ENCODE measurements at regions not wholly inside any gene's neighbourhood (a gene's known extent, or its start where the extent isn't known, plus 50 kb on each side); places are given as distances from the start of the nearest gene placed in this dataset.

- H3K79me2 ChIP-seq (ENCODE audit: control insufficient read depth, low read length): no peaks in the 10 kb centered on the region
- H3K36me3 ChIP-seq (ENCODE audit: control insufficient read depth, low read length): no peaks in the 10 kb centered on the region
- H3K4me3 ChIP-seq (ENCODE audit: low read length): no peak overlapping the region
- no peaks in the 10 kb centered on the region for H3K4me1 ChIP-seq (ENCODE audit: control insufficient read depth, low read length)
- H3K4me2 ChIP-seq (ENCODE audit: low read length): no peak overlapping the region
- H3K9me3 ChIP-seq (ENCODE audit: control insufficient read depth, insufficient read depth, low read length): no peaks in the 10 kb centered on the region
- no peaks in the 10 kb centered on the region for H4K20me1 ChIP-seq (ENCODE audit: control insufficient read depth, insufficient read depth, low read depth, low read length)
- H3K27ac ChIP-seq (ENCODE audit: low read depth, low read length): no peak overlapping the region
- H3K9me2 ChIP-seq (replicated peaks; ENCODE audit: control insufficient read depth, low read length): no peaks in the 10 kb centered on the region
- no peaks in the 10 kb centered on the region for H3F3A ChIP-seq (ENCODE audit: control insufficient read depth, insufficient read depth)
- H3K27me3 ChIP-seq (ENCODE audit: control insufficient read depth, low read length): no peaks in the 10 kb centered on the region
- TF ChIP-seq EZH2phosphoT487 (IDR thresholded peaks at IDR 0.05; ENCODE audit: borderline replicate concordance, low read length): no peak
- TF ChIP-seq, protein P1, sequence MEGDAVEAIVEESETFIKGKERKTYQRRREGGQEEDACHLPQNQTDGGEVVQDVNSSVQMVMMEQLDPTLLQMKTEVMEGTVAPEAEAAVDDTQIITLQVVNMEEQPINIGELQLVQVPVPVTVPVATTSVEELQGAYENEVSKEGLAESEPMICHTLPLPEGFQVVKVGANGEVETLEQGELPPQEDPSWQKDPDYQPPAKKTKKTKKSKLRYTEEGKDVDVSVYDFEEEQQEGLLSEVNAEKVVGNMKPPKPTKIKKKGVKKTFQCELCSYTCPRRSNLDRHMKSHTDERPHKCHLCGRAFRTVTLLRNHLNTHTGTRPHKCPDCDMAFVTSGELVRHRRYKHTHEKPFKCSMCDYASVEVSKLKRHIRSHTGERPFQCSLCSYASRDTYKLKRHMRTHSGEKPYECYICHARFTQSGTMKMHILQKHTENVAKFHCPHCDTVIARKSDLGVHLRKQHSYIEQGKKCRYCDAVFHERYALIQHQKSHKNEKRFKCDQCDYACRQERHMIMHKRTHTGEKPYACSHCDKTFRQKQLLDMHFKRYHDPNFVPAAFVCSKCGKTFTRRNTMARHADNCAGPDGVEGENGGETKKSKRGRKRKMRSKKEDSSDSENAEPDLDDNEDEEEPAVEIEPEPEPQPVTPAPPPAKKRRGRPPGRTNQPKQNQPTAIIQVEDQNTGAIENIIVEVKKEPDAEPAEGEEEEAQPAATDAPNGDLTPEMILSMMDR (IDR thresholded peaks at IDR 0.05; ENCODE audit: low read depth, low read length, poor library complexity, severe bottlenecking): no peak
These were observed 1216.9 kb upstream of the GBE1 start for GRCh38 chr3:82978368-82978767.

DNA sequence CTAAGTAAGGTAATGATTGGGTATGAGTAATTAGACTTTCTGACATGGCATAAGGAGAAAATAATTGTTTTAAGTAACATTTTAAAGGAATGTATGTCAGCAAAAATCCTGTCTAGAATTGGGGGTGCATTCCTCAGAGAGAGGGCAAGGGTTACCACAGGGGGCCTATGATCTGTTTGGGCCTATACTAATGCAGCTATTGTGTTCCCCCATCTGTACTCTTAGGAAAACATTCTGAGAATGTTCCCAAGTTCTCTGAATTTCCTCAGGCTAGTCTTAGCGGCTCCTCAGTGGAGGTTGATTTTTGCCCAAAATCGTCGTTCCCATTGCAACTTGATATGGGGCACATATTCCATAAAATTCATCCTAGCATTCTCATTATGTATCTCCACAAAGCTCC, 1216.4 kb upstream of the GBE1 start:
- no peaks in the 10 kb centered on the region for H3K79me2 ChIP-seq (ENCODE audit: control insufficient read depth, low read length)
- no peaks in the 10 kb centered on the region for H4K20me1 ChIP-seq (ENCODE audit: control insufficient read depth, insufficient read depth, low read depth, low read length)
- H3K9me2 ChIP-seq (replicated peaks; ENCODE audit: control insufficient read depth, low read length): no peaks in the 10 kb centered on the region
- H3K4me1 ChIP-seq (ENCODE audit: control insufficient read depth, low read length): no peaks in the 10 kb centered on the region
- H3K27me3 ChIP-seq (ENCODE audit: control insufficient read depth, low read length): no peaks in the 10 kb centered on the region
- no peak overlapping the region for H3K27ac ChIP-seq (ENCODE audit: low read depth, low read length)
- H3K9me3 ChIP-seq (ENCODE audit: control insufficient read depth, insufficient read depth, low read length): no peaks in the 10 kb centered on the region
- H3K4me3 ChIP-seq (ENCODE audit: low read length): no peak overlapping the region
- no peaks in the 10 kb centered on the region for H3F3A ChIP-seq (ENCODE audit: control insufficient read depth, insufficient read depth)
- TF ChIP-seq EZH2phosphoT487 (IDR thresholded peaks at IDR 0.05; ENCODE audit: borderline replicate concordance, low read length): no peak
- TF ChIP-seq, protein P1 (IDR thresholded peaks at IDR 0.05; ENCODE audit: low read depth, low read length, poor library complexity, severe bottlenecking): no peak
- no peaks in the 10 kb centered on the region for H3K36me3 ChIP-seq (ENCODE audit: control insufficient read depth, low read length)
- H3K4me2 ChIP-seq (ENCODE audit: low read length): no peak overlapping the region

DNA sequence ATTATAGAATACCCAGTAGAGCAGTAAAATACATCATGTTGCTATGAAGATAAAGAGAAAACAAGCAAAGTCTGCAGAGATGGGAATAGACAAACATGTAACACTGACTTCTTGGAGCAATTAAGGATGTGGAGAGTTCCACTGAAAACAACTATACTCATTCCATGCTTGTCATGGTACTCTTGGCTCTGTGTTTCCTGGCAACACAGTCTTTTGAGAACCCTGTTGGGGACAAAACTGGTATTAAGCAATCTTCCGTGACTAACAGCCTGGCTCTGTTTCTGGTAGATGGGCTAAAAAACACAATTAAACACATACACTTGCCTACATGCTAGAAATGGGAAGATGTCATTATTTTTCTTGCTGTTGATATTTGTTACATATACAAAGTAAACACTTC, 1212.3 kb upstream of the GBE1 start:
- H3K9me2 ChIP-seq (replicated peaks; ENCODE audit: control insufficient read depth, low read length): no peaks in the 10 kb centered on the region

More for the DNA sequence above, 1212.3 kb upstream of the GBE1 start:
- Histone ChIP-seq H3K4me1 (ENCODE audit: control insufficient read depth, low read length) (no peaks in the 10 kb centered on the region), H3K9me3 (ENCODE audit: control insufficient read depth, insufficient read depth, low read length) (no peaks in the 10 kb centered on the region), H3K27me3 (ENCODE audit: control insufficient read depth, low read length) (no peaks in the 10 kb centered on the region), H3K4me2 (ENCODE audit: low read length) (no peak overlapping the region), H3K27ac (ENCODE audit: low read depth, low read length) (no peak overlapping the region), H3K4me3 (ENCODE audit: low read length) (no peak overlapping the region), H3F3A (ENCODE audit: control insufficient read depth, insufficient read depth) (no peaks in the 10 kb centered on the region), H4K20me1 (ENCODE audit: control insufficient read depth, insufficient read depth, low read depth, low read length) (no peaks in the 10 kb centered on the region), H3K79me2 (ENCODE audit: control insufficient read depth, low read length) (no peaks in the 10 kb centered on the region), H3K36me3 (ENCODE audit: control insufficient read depth, low read length) (no peaks in the 10 kb centered on the region)
- no peak for TF ChIP-seq EZH2phosphoT487 (IDR thresholded peaks at IDR 0.05; ENCODE audit: borderline replicate concordance, low read length)
- TF ChIP-seq, protein P1 (IDR thresholded peaks at IDR 0.05; ENCODE audit: low read depth, low read length, poor library complexity, severe bottlenecking): no peak
